Transverse colon (tissue), 4 donors: ENCODE measurements at regions not wholly inside any gene's neighbourhood (a gene's known extent, or its start where the extent isn't known, plus 50 kb on each side); places are given as distances from the start of the nearest gene placed in this dataset.

Experiments
- small RNA-seq, 4 donors: library from RNA; depleted of rRNA; stranded (forward); fragments of <200 nt; gene quantifications; one replicate each; pipeline ENCODE3, GENCODE V24; 2016

Small RNA genes in the stretch of these regions (small RNA-seq; reads per million reads assigned to genes)
- 0 reads per million in 4 donors for gene MIR1972-2
